Large intestine (tissue), 3 donors: ENCODE measurements at regions not wholly inside any gene's neighbourhood (a gene's known extent, or its start where the extent isn't known, plus 50 kb on each side); places are given as distances from the start of the nearest gene placed in this dataset.

Experiments used
- DNase-seq, 2 donors: peaks; one replicate each; pipeline versions ENCODE4 v3.0.0 to v3.0.0-alpha.2; 2013
- H3K27ac ChIP-seq: one replicate; pipeline ENCODE4 v1.5.1; 2013; ENCODE audit warnings: low read length
- H3K27me3 ChIP-seq: 2 replicates; pipeline ENCODE4 v1.6.1; 2013; ENCODE audit warnings: low read length; ENCODE audit not compliant: control insufficient read depth, insufficient read depth
- H3K36me3 ChIP-seq: 2 replicates; pipeline ENCODE4 v1.6.1; 2013; ENCODE audit warnings: low read length; ENCODE audit not compliant: control insufficient read depth, insufficient read depth
- H3K4me1 ChIP-seq: one replicate; pipeline ENCODE4 v1.6.1; 2013; ENCODE audit warnings: low read length; ENCODE audit not compliant: control insufficient read depth, insufficient read depth
- H3K4me3 ChIP-seq: one replicate; pipeline ENCODE4 v1.5.1; 2013; ENCODE audit warnings: low read length
- H3K9me3 ChIP-seq: one replicate; pipeline ENCODE4 v1.6.1; 2013; ENCODE audit warnings: mild to moderate bottlenecking, low read depth, low read length, moderate library complexity; ENCODE audit not compliant: control insufficient read depth
- WGBS: methylation state at CpG from one replicate; pipeline ENCODE4 v1.1.5; 2013; ENCODE audit warnings: low lambda C conversion rate; ENCODE audit not compliant: insufficient coverage; 5-methylcytosine and 5-hydroxymethylcytosine counted together

DNA sequence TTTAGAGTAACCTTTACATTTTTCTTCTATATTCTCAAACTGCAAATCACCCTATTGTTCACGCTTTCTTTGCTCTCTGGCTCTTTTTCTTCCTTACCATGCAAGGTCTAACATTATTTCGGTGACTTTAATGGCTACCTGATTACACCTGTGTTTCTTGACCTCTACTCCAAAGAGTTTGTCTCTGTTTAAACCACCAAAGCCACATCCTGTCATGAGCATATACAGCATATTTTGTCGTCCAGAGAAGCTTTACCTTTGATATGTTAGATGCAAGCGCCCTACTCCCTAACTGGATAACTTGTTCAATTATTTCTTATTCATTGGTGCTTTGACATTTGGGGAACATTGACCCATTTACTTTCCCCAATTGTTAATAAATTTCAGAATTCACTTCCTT, 565.1 kb upstream of the GCFC2 start:
- Histone ChIP-seq H3K27me3 (no peaks in the 10 kb centered on the region), H3K4me3 (no peak overlapping the region), H3K27ac (no peak overlapping the region), H3K4me1 (no peaks in the 10 kb centered on the region), H3K36me3 (no peaks in the 10 kb centered on the region), H3K9me3 (no peaks in the 10 kb centered on the region)
- DNase-seq: no peak
- 93% methylated on average over 4 of the region's 4 CpGs for WGBS

DNA sequence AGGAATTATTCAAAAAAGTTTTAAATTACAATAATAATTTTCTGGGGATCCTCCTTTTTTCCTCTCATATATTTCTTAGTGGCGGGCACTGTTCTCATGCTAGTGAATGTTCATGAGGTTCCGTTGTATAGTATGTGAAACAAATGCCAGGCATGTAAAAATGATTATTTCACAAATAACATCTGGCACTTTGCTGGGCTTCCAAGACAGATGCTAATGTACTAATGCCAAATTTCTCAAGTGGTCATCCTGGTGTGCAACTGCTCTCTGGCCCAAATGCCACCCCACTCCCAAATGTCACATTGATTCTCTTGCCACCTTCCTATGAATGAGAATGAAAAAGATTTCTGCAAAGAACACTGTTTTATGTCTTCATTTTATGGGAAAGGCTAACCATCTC, 564.0 kb upstream of the GCFC2 start:
- no peaks in the 10 kb centered on the region for H3K4me1 ChIP-seq
- no CpG with 5 or more reads among the region's 2 CpGs for WGBS
- DNase-seq: no peak

DNA sequence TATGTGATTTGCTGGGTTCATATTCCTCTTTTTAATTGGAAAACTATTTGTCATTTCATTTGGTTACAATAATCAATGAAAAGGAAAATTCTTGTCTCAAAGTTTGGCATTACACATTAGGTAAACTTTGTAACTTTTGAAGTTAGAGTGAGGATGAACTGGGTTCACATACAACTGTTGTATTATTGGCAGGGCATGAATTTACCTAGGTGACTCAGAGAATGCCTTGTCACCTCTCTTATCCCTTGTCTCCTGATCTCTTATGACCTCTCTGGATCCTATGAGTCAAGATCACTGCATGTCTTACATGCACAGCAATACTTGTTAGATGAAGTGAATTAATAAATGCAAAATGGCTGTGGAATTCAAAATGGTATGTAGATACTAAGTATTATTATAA, 563.4 kb upstream of the GCFC2 start:
- DNase-seq: no peak
- no peak overlapping the region for H3K4me3 ChIP-seq
- no peaks in the 10 kb centered on the region for H3K36me3 ChIP-seq
- no peak overlapping the region for H3K27ac ChIP-seq
- H3K4me1 ChIP-seq: no peaks in the 10 kb centered on the region
- H3K27me3 ChIP-seq: no peaks in the 10 kb centered on the region
- H3K9me3 ChIP-seq: no peaks in the 10 kb centered on the region

More for the DNA sequence above, 564.0 kb upstream of the GCFC2 start:
- Histone ChIP-seq H3K27me3 (no peaks in the 10 kb centered on the region), H3K9me3 (no peaks in the 10 kb centered on the region), H3K36me3 (no peaks in the 10 kb centered on the region), H3K27ac (no peak overlapping the region), H3K4me3 (no peak overlapping the region)

- Histone ChIP-seq H3K9me3 (no peaks in the 10 kb centered on the region), H3K36me3 (no peaks in the 10 kb centered on the region), H3K4me3 (no peak overlapping the region), H3K4me1 (no peaks in the 10 kb centered on the region), H3K27ac (peak overlapping the region; percentile 34), H3K27me3 (no peaks in the 10 kb centered on the region)
- DNase-seq: peak; percentile 31 to 65
- no CpG with 5 or more reads among the region's 4 CpGs for WGBS
Measured at GRCh38 chr2:76270096-76270710, 559.5 kb upstream of the GCFC2 start.

GRCh38 chr2:76268902-76269620, 558.3 kb upstream of the GCFC2 start:
- WGBS: 86% methylated on average over 4 of the region's 5 CpGs
- Histone ChIP-seq H3K36me3 (no peaks in the 10 kb centered on the region), H3K27me3 (no peaks in the 10 kb centered on the region), H3K27ac (no peak overlapping the region), H3K9me3 (no peaks in the 10 kb centered on the region), H3K4me1 (no peaks in the 10 kb centered on the region), H3K4me3 (no peak overlapping the region)
- no peak for DNase-seq

DNA sequence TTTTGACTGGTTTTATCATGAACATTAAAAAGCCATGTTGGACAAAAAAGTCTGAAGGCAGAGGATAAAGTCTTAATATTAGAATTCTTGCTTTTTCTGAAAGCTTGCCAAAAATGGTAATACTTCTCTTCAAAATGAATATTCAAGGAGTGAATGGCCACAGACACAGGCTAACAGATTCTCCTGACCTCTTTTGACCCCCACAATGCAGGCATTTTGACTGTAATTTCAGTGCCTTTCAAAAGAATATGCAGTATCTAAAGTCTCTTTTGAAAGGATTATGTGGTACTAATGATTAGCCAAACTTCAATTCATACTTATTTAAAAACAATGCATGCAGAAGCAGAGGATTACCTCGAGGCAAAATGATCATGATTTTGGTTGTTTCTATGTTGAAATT, 557.8 kb upstream of the GCFC2 start:
- H3K36me3 ChIP-seq: no peaks in the 10 kb centered on the region
- no peaks in the 10 kb centered on the region for H3K27me3 ChIP-seq
- no peaks in the 10 kb centered on the region for H3K9me3 ChIP-seq
- no peak for DNase-seq
- no peak overlapping the region for H3K27ac ChIP-seq
- no peak overlapping the region for H3K4me3 ChIP-seq
- H3K4me1 ChIP-seq: no peaks in the 10 kb centered on the region
- WGBS: 13% methylated on average over 1 of the region's 1 CpG

- Histone ChIP-seq H3K4me3 (no peak overlapping the region), H3K36me3 (no peaks in the 10 kb centered on the region), H3K27me3 (no peaks in the 10 kb centered on the region), H3K4me1 (no peaks in the 10 kb centered on the region), H3K27ac (no peak overlapping the region), H3K9me3 (no peaks in the 10 kb centered on the region)
- DNase-seq: no peak
Measured at GRCh38 chr2:76257802-76258201, 547.1 kb upstream of the GCFC2 start.

GRCh38 chr2:76256458-76257088, 545.9 kb upstream of the GCFC2 start:
- 0% methylated on average over 1 of the region's 3 CpGs for WGBS
- no peak overlapping the region for H3K27ac ChIP-seq
- no peak for DNase-seq
- no peaks in the 10 kb centered on the region for H3K36me3 ChIP-seq
- H3K27me3 ChIP-seq: no peaks in the 10 kb centered on the region
- H3K4me1 ChIP-seq: no peaks in the 10 kb centered on the region
- H3K9me3 ChIP-seq: no peaks in the 10 kb centered on the region
- H3K4me3 ChIP-seq: no peak overlapping the region

- no peak for DNase-seq
- Histone ChIP-seq H3K9me3 (no peaks in the 10 kb centered on the region), H3K4me3 (no peak overlapping the region), H3K36me3 (no peaks in the 10 kb centered on the region), H3K27me3 (no peaks in the 10 kb centered on the region), H3K4me1 (no peaks in the 10 kb centered on the region), H3K27ac (no peak overlapping the region)
- no CpG with 5 or more reads among the region's 1 CpG for WGBS
Measured at GRCh38 chr2:76252704-76253103, 542.0 kb upstream of the GCFC2 start.

DNA sequence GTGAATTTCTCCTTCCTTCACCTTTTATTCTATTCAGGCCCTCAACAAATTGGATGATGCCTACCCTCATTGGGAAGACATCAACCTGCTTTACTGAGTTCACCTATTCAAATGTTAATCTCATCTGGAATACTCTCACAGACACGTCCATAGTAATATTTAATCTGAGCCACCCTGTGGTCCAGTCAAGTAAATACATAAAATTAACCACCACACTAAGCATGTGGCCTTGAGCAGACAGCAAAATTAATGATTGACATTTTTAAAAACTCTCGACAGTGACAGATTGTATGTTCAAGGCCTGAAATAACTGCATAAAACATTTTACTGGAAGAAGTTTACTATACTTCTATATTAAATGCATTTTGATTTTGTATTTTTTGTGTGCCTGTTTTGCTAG, 540.6 kb upstream of the GCFC2 start:
- Histone ChIP-seq H3K27me3 (no peaks in the 10 kb centered on the region), H3K4me3 (no peak overlapping the region), H3K4me1 (no peaks in the 10 kb centered on the region), H3K9me3 (no peaks in the 10 kb centered on the region), H3K27ac (no peak overlapping the region), H3K36me3 (no peaks in the 10 kb centered on the region)
- no peak for DNase-seq
- 51% methylated on average over 2 of the region's 2 CpGs for WGBS

- Histone ChIP-seq H3K36me3 (no peaks in the 10 kb centered on the region), H3K27me3 (no peaks in the 10 kb centered on the region), H3K27ac (no peak overlapping the region), H3K9me3 (no peaks in the 10 kb centered on the region), H3K4me1 (no peaks in the 10 kb centered on the region), H3K4me3 (no peak overlapping the region)
- WGBS: no CpG with 5 or more reads among the region's 3 CpGs
- DNase-seq: no peak
Measured at GRCh38 chr2:76247006-76247405, 536.3 kb upstream of the GCFC2 start.
